NCI-H1417 treated with DMSO at 0.1 percent for 48 hours (cell line): ENCODE measurements at regions not wholly inside any gene's neighbourhood (a gene's known extent, or its start where the extent isn't known, plus 50 kb on each side); places are given as distances from the start of the nearest gene placed in this dataset.
"Not testable (repeated sequence)": the region's sequence is repeated elsewhere in the genome, so short reads cannot be mapped to it uniquely, and the experiment has no call there.

Source experiments
- DNase-seq: peaks from one replicate; lab custom pipeline; 2025; lab: John Stamatoyannopoulos, UW

- DNase-seq: no peak
Observed at GRCh38 chr13:65302691-65303090, 1927.4 kb downstream of the PCDH9 start.

GRCh38 chr13:65301506-65301905, 1928.6 kb downstream of the PCDH9 start:
- no peak for DNase-seq

GRCh38 chr13:65300220-65300619, 1929.9 kb downstream of the PCDH9 start:
- no peak for DNase-seq

GRCh38 chr13:65293530-65294198, 1936.5 kb downstream of the PCDH9 start:
- DNase-seq: no peak

- DNase-seq: no peak
Observed at GRCh38 chr13:65292488-65292901, 1937.6 kb downstream of the PCDH9 start.

- no peak for DNase-seq
Observed at GRCh38 chr13:65287405-65287804, 1942.7 kb downstream of the PCDH9 start.

- no peak for DNase-seq
Observed at GRCh38 chr13:65275838-65276630, 1954.1 kb downstream of the PCDH9 start.

- DNase-seq: no peak
Observed at GRCh38 chr13:65275108-65275507, 1955.0 kb downstream of the PCDH9 start.

DNA sequence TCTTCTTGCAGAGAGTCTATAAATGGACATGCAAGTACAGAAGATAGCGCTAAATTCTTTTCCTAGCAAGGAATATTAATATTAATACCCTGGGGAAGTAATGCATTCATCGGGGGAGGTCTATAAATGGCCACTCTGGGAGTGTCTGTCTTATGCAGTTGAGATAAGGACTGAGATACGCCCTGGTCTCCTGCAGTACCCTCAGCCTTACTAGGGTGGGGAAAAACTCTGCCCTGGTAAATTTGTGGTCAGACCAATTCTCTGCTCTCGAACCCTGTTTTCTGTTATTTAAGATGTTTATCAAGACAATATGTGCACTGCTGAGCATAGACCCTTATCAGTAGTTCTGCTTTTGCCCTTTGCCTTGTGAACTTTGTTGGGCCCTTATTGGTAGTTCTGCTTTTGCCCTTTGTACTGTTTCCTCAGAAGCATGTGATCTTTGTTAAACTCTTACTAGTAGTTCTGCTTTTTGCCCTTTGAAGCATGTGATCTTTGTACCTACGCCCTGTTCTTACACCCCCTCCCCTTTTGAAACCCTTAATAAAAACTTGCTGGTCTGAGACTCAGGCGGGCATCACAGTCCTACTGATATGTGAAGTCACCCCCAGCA, 1956.2 kb downstream of the PCDH9 start:
- not testable (repeated sequence) for DNase-seq

DNA sequence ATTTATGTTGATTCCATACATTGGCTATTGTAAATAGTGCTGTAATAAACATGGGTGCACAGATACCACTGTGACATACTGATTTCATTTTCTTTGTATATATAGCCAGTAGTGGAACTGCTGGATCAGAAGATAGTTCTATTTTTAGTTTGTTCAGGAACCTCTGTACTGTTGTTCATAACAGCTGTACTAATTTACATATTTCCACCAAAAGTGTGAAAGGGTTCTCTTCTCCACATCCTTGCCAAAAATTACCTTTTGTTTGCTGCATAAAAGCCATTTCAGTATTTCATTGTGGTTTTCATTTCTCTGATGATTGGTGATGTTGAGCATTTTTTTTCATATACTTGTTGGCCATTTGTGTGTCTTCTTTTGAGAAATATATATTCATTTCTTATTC, 1962.1 kb downstream of the PCDH9 start:
- DNase-seq: no peak

- DNase-seq: no peak
Observed at GRCh38 chr13:65265988-65266387, 1964.1 kb downstream of the PCDH9 start.

- no peak for DNase-seq
Observed at GRCh38 chr13:65264066-65264465, 1966.1 kb downstream of the PCDH9 start.

GRCh38 chr13:65260946-65261891, 1968.9 kb downstream of the PCDH9 start:
- DNase-seq: no peak

DNA sequence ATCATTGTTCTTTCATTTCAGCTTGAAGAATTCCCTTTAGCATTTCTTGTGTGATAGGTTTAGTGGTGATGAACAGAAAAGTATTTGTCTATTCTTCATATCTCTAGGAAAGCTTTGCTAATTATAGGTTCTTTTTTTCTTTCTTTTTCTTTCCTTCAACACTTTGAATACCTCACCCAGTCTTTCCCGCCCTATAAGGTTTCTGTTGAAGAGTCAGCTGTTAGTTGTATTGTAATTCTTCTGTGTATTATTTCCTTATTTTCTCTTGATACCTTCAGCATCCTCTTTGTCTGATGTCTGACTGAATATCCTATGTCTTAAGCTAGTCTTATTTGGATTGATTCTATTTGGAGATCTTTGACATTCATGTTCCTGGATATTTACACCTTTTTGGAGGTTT, 1989.4 kb downstream of the PCDH9 start:
- DNase-seq: no peak

DNA sequence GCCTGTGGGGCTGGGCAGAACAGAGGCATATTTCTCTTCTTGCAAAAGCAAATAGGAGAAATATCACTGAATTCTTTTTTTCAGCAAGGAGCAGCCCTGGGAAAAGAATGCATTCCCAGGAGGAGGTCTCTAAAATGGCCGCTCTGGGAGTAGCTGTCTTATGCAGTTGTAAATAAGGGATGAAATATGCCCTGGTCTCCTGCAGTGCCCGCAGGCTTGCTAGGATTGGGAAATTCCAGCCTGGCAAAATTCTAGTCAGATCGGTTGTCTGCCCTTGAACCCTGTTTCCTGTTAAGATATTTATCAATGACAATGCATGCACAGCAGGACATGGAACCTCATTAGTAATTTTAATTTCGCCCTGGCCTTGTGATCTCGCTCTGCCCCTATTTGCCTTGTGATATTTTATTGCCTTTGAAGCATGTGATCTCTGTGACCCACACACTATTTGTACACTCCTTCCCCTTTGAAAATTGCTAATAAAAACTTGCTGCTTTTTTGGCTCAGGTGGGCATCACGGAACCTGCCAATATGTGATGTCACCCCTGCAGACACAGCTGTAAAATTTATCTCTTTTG, 1993.2 kb downstream of the PCDH9 start:
- no peak for DNase-seq

DNA sequence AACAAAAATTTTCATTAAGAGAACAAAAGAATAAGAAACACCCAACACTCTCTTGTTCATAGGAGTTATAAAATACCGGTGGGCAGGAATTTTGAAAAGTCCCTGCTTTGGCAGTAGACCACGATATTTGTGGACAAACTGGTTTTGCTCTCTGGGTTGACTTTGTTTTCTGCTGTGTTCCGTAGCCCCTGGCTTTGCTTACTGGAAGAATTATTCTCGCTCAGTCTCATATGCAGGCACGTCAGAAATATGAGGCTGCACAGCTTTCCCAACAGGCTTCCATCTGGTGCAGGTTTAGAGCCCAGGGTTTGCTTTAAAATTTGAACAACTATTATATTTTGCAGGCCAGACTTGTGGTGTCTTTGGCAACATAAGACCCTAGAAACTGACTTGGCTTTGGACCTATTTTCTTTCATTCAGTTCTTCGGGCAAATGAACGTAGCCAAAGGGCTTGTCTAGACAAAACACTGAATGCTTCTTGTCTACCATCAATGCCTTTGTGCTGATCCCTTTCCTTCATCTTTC, 2012.6 kb downstream of the PCDH9 start:
- no peak for DNase-seq

DNA sequence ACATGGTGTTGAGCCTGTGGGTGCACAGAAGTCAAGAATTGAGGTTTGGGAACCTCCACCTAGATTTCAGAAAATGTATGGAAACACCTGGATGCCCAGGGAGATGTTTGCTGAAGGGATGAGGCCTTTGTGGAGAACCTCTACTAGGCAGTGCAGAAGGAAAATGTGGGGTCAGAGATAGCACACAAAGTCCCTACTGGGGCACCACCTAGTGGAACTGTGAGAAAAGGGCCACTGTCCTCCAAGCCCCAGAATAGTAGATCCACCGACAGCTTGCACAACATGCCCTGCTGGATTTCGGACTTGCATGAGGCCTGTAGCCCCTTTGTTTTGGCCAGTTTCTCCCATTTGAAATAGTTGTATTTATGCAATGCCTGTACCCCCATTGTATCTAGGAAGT, 2027.3 kb downstream of the PCDH9 start:
- DNase-seq: not testable (repeated sequence)

DNA sequence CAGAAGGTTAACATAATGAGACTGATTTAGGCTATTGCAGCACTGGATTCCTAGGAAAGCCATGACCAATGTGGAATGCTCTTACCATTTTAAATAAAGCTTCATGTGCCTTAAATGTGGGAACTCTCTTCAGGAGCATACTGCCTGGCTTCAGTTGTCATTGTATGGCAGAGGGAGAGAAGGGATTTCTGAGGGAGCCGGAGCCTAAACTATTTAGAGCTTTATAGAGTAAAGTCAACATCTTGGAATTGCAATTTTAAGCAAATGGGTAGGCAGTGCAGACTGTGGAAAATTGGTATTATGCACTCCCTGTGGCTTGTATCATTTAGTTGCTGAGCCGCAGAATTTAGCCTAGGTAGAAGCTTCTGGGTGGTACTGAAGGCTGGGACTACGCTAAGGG, 2041.4 kb downstream of the PCDH9 start:
- DNase-seq: no peak

- DNase-seq: no peak
Observed at GRCh38 chr13:65168026-65168425, 2062.1 kb downstream of the PCDH9 start.

DNA sequence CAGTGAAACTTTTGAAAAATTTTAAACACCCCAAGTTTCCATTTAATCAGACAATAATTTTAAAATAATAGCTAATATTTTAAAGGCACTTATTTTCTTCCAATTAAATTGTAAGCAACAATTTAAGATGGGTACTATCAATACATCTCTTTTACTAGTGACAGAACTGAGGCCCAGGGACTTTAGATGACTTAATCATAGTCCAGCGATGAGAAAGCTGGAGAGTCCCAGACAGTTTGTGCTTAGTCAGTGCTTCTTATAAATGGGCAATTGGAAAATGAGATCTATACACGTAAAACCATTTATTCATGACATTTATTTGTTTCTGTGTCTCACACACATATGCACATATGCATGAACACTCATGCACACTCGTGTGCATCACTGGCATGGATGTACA, 2063.5 kb downstream of the PCDH9 start:
- no peak for DNase-seq

DNA sequence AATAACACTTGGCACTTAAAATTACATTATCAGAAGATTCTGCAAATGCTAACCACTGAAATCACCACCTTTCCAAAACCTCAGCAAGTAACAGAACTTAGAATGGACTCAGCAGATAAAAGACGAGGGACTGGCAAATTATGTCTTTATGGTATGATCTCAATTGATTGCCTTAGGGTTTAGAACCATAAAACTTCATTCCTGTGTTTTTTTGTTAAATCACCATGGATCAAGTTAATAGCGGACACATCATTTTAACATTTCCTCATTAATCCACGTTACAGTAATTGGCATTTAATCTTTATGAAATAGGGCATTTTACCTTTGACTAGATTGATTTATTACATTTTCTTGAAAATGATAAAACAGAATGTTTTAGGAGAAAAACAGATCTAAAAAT, 2070.3 kb downstream of the PCDH9 start:
- DNase-seq: no peak
